Fibroblast of lung (primary cell): ENCODE measurements at regions not wholly inside any gene's neighbourhood (a gene's known extent, or its start where the extent isn't known, plus 50 kb on each side); places are given as distances from the start of the nearest gene placed in this dataset.

ENCODE experiments used
- DNase-seq, 2 donors: peaks; one replicate each; pipeline versions ENCODE4 v3.0.0 to v3.0.0-alpha.2; 2010; ENCODE audit warnings: low read depth in 2 of 2
- H2AFZ ChIP-seq: 2 replicates; pipeline ENCODE4 v1.5.1; 2012; ENCODE audit warnings: low read length, control low read depth, inconsistent platforms
- H3K27ac ChIP-seq: 2 replicates; pipeline ENCODE4 v1.5.1; 2011; ENCODE audit warnings: low read length, control low read depth; ENCODE audit not compliant: insufficient read depth
- H3K27me3 ChIP-seq: 2 replicates; pipeline ENCODE4 v1.5.1; 2011; ENCODE audit warnings: mild to moderate bottlenecking, low read length; ENCODE audit not compliant: control insufficient read depth, insufficient read depth
- H3K36me3 ChIP-seq: 2 replicates; pipeline ENCODE4 v1.5.1; 2011; ENCODE audit warnings: low read length; ENCODE audit not compliant: control insufficient read depth, insufficient read depth
- H3K4me1 ChIP-seq: 2 replicates; pipeline ENCODE4 v1.5.1; 2011; ENCODE audit warnings: low read length; ENCODE audit not compliant: control insufficient read depth, insufficient read depth; ENCODE audit errors: extremely low read depth
- H3K4me2 ChIP-seq: 2 replicates; pipeline ENCODE4 v1.5.1; 2011; ENCODE audit warnings: low read length, control low read depth; ENCODE audit not compliant: insufficient read depth; ENCODE audit errors: extremely low read depth
- H3K4me3 ChIP-seq, 4 experiments: fragments of 200-600 bp in 1 of 4; sonication (generic) in 1 of 4; replicated peaks in 1 of 4; 2 replicates each; pipeline ENCODE4 v1.5.1; 2011 to 2016; ENCODE audit warnings: low read length in 4 of 4, low read depth in 3 of 4, mild to moderate bottlenecking in 3 of 4, control low read depth in 2 of 4, inconsistent platforms in 1 of 4, mixed read lengths in 1 of 4; ENCODE audit not compliant: insufficient read depth in 1 of 4; ENCODE audit errors: control extremely low read depth in 1 of 4
- H3K79me2 ChIP-seq: 2 replicates; pipeline ENCODE4 v1.5.1; 2012; ENCODE audit warnings: mild to moderate bottlenecking, low read length, inconsistent platforms; ENCODE audit not compliant: control insufficient read depth, insufficient read depth
- H3K9ac ChIP-seq: 2 replicates; pipeline ENCODE4 v1.5.1; 2011; ENCODE audit warnings: mild to moderate bottlenecking, low read length, control low read depth; ENCODE audit not compliant: insufficient read depth
- H3K9me3 ChIP-seq: 2 replicates; pipeline ENCODE4 v1.5.1; 2012; ENCODE audit warnings: low read depth, low read length; ENCODE audit not compliant: control insufficient read depth, insufficient read depth
- H4K20me1 ChIP-seq: 2 replicates; pipeline ENCODE4 v1.5.1; 2011; ENCODE audit warnings: low read length; ENCODE audit not compliant: control insufficient read depth, insufficient read depth; ENCODE audit errors: extremely low read depth
- CTCF ChIP-seq, 2 donors: IDR thresholded peaks in 1 of 2; conservative IDR thresholded peaks in 1 of 2; 1 replicate in 1 of 2; 2 replicates in 1 of 2; pipeline ENCODE4 v1.5.1; 2011 to 2012; ENCODE audit warnings: low read length in 2 of 2, control low read depth in 1 of 2, inconsistent platforms in 1 of 2, low read depth in 1 of 2, mild to moderate bottlenecking in 1 of 2
- EZH2 ChIP-seq: IDR thresholded peaks from 2 replicates; pipeline ENCODE4 v1.5.1; 2012; ENCODE audit warnings: low read length, control low read depth, mild to moderate bottlenecking; ENCODE audit errors: missing control alignments

DNA sequence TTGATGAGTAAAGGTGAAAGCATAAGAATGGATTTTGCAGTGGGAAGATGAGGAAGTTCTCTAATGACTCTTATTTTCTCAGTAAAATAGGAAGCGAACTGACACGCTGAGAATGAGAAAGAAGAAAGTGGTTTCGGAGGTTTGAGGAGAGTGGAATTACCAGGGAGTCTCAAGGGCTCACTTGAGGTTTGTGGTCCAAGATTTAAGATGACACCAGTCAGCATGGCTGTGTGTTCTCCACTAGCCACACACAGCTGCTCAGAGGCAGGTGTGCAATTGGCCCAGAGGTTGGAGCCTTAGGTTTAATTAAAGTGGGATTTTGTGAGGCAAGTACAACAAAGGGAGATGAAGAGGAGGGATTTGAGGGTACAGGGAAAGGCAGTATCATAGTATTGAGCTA, 99.6 kb upstream of the NBEA start:
- no peaks in the 10 kb centered on the region for H3K9me3 ChIP-seq
- H2AFZ ChIP-seq = no peak overlapping the region
- no peak for DNase-seq
- H3K79me2 ChIP-seq = no peaks in the 10 kb centered on the region
- H4K20me1 ChIP-seq = no peaks in the 10 kb centered on the region
- no peaks in the 10 kb centered on the region for H3K27me3 ChIP-seq
- no peak overlapping the region for H3K4me2 ChIP-seq
- TF ChIP-seq EZH2 (no peak), CTCF (conservative IDR thresholded peaks at IDR 0.05 in 1 of 2, IDR thresholded peaks at IDR 0.05 in 1 of 2; ENCODE audit: low read depth in 1 of 2, low read length in 2 of 2) (no peak)
- H3K36me3 ChIP-seq = no peaks in the 10 kb centered on the region
- H3K4me3 ChIP-seq = no peak overlapping the region
- H3K27ac ChIP-seq = no peak overlapping the region
- no peaks in the 10 kb centered on the region for H3K4me1 ChIP-seq
- no peak overlapping the region for H3K9ac ChIP-seq

- Histone ChIP-seq H4K20me1 (no peaks in the 10 kb centered on the region), H3K27ac (no peak overlapping the region), H3K4me2 (no peak overlapping the region), H3K27me3 (no peaks in the 10 kb centered on the region), H2AFZ (no peak overlapping the region), H3K36me3 (no peaks in the 10 kb centered on the region), H3K4me3 (no peak overlapping the region), H3K9ac (no peak overlapping the region), H3K9me3 (no peaks in the 10 kb centered on the region), H3K4me1 (no peaks in the 10 kb centered on the region), H3K79me2 (no peaks in the 10 kb centered on the region)
- TF ChIP-seq EZH2 (no peak), CTCF (conservative IDR thresholded peaks at IDR 0.05 in 1 of 2, IDR thresholded peaks at IDR 0.05 in 1 of 2; ENCODE audit: low read depth in 1 of 2, low read length in 2 of 2) (no peak)
- no peak for DNase-seq
These were observed 94.3 kb upstream of the NBEA start for GRCh38 chr13:34847766-34848165.

DNA sequence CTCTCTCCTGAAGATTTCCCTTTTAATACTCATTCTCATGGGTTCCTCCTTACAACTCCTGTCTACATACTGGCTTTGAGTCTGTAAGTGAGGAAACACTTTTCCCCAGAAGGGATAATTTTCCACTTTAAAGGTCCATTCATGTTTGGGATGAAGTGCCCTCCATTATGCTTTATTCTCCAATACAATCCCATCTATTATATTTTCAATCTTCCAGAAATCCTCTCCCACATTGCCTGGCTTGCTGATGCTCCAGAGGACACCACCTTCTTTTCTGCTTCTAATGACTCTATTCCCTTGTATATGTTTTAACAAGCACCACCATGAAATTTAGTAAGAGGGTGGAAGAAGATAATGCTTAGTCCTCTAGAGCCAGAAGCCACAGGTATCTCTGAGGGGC, 92.7 kb upstream of the NBEA start:
- Histone ChIP-seq H3K9ac (no peak overlapping the region), H2AFZ (no peak overlapping the region), H3K4me3 (no peak overlapping the region), H3K4me2 (no peak overlapping the region), H3K9me3 (no peaks in the 10 kb centered on the region), H3K27ac (no peak overlapping the region), H3K36me3 (no peaks in the 10 kb centered on the region), H3K79me2 (no peaks in the 10 kb centered on the region), H4K20me1 (no peaks in the 10 kb centered on the region), H3K4me1 (no peaks in the 10 kb centered on the region), H3K27me3 (no peaks in the 10 kb centered on the region)
- DNase-seq = no peak
- TF ChIP-seq CTCF (conservative IDR thresholded peaks at IDR 0.05 in 1 of 2, IDR thresholded peaks at IDR 0.05 in 1 of 2; ENCODE audit: low read depth in 1 of 2, low read length in 2 of 2) (no peak), EZH2 (no peak)
